Upper lobe of left lung (tissue), 6 donors: ENCODE measurements at regions not wholly inside any gene's neighbourhood (a gene's known extent, or its start where the extent isn't known, plus 50 kb on each side); places are given as distances from the start of the nearest gene placed in this dataset.

Experiments
- ATAC-seq, 2 donors: fragments of 200-7000 bp; cut with Tn5 transposase; one replicate each; pipeline ENCODE4 v1.9.1; 2022; ENCODE audit warnings: mild to moderate bottlenecking in 2 of 2, moderate library complexity in 2 of 2; ENCODE audit not compliant: low FRiP score in 2 of 2
- DNase-seq, 2 donors: peaks; one replicate each; pipeline ENCODE4 v3.0.0-alpha.2; 2019 to 2020
- H3K27ac ChIP-seq, 4 donors: fragments of 200-600 bp; sonication (generic); one replicate each; pipeline ENCODE4 v1.5.1; 2016 to 2019
- H3K27me3 ChIP-seq, 4 donors: fragments of 200-600 bp; sonication (generic); one replicate each; pipeline ENCODE4 v1.5.1; 2017 to 2019
- H3K36me3 ChIP-seq, 4 donors: fragments of 200-600 bp; sonication (generic); one replicate each; pipeline ENCODE4 v1.5.1; 2016 to 2019
- H3K4me1 ChIP-seq, 4 donors: fragments of 200-600 bp; sonication (generic); one replicate each; pipeline ENCODE4 v1.5.1; 2018 to 2019
- H3K4me3 ChIP-seq, 4 donors: fragments of 200-600 bp; sonication (generic); one replicate each; pipeline ENCODE4 v1.5.1; 2017 to 2019; ENCODE audit warnings: mild to moderate bottlenecking in 2 of 4, moderate library complexity in 1 of 4
- H3K9me3 ChIP-seq, 4 donors: fragments of 200-600 bp; sonication (generic); one replicate each; pipeline ENCODE4 v1.5.1; 2018 to 2019
- EP300 ChIP-seq, 4 donors: sonication (generic); formaldehyde crosslinking; IDR thresholded peaks; one replicate each; pipeline ENCODE4 v1.5.1; 2017; ENCODE audit warnings: antibody characterized with exemption in 4 of 4, control low read depth in 2 of 4
- POLR2A ChIP-seq, 4 donors: fragments of 450-650 bp; IDR thresholded peaks; one replicate each; pipeline ENCODE4 v1.5.1; 2016 to 2017; ENCODE audit warnings: antibody characterized with exemption in 4 of 4, mild to moderate bottlenecking in 2 of 4
- POLR2AphosphoS5 ChIP-seq, 2 donors: sonication (generic); formaldehyde crosslinking; IDR thresholded peaks; one replicate each; pipeline ENCODE4 v1.5.1; 2017; ENCODE audit warnings: antibody characterized with exemption in 2 of 2
- WGBS, 2 donors: methylation state at CpG; one replicate each; pipeline ENCODE4 v1.1.5; 2017 to 2018; 5-methylcytosine and 5-hydroxymethylcytosine counted together
- TF ChIP-seq, protein P1 (sequence below), 6 experiments: fragments of 450-650 bp in 4 of 6; fragments of 200-600 bp in 2 of 6; sonication (generic) in 2 of 6; IDR thresholded peaks; one replicate each; pipeline ENCODE4 v1.5.1; 2016 to 2019; ENCODE audit warnings: antibody characterized with exemption in 6 of 6
- donor health status: DM: no; HTN: no; CAD: no; lungs with moderate emphysema.
- donor health status: DM: no; HTN: yes; CAD: no; lungs with severe emphysema.

DNA sequence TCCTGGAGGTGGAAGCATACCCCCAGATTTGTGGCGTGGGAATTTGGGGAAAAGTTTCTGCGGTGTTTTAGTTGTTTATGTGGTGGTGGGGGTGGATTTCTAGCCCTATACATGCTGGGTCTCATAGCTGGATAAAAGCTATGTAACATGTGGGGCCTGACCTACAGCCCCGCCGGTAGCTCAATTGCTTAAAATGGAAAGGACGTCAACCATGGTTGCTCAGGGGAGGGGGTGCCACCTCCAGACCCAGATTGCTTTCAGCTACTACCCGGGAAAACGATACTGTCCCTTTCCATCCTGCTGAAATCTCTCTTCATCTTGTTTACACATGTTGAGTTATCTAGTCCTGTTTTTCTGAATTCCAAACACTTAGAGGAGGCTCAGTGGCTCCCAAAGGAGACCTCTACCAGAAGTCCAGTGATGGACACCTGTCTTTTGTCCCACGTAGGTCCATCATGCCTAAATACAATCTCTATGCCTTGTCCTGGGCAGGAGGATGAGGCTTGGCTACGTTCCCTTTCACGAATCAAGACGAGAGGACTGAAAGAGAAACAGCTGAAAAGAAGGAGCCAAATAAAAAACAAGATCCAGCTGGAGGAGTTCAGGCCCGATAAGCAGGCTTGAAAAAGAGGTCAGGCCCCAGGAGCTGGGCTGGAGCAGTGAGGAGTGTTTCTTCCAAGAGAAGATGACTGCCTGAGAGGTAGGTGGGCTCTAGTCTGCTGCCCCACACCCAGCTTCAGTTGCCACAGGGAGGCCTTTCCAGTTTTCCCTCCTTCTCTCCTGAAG is 72.1 kb upstream of the TPRG1 start:
- H3K9me3 ChIP-seq, result no peaks in the 10 kb centered on the region
- H3K4me3 ChIP-seq, result no peak overlapping the region
- peaks cover 0 to 3% (median 0%) of the 10 kb centered on the region in 4 donors for H3K4me1 ChIP-seq
- 73 to 78% methylated on average over 12 of the region's 12 CpGs for WGBS, 2 donors
- TF ChIP-seq EP300 (IDR thresholded peaks at IDR 0.05) (no peak), POLR2AphosphoS5 (IDR thresholded peaks at IDR 0.05) (no peak), POLR2A (IDR thresholded peaks at IDR 0.05) (no peak)
- TF ChIP-seq, protein P1, sequence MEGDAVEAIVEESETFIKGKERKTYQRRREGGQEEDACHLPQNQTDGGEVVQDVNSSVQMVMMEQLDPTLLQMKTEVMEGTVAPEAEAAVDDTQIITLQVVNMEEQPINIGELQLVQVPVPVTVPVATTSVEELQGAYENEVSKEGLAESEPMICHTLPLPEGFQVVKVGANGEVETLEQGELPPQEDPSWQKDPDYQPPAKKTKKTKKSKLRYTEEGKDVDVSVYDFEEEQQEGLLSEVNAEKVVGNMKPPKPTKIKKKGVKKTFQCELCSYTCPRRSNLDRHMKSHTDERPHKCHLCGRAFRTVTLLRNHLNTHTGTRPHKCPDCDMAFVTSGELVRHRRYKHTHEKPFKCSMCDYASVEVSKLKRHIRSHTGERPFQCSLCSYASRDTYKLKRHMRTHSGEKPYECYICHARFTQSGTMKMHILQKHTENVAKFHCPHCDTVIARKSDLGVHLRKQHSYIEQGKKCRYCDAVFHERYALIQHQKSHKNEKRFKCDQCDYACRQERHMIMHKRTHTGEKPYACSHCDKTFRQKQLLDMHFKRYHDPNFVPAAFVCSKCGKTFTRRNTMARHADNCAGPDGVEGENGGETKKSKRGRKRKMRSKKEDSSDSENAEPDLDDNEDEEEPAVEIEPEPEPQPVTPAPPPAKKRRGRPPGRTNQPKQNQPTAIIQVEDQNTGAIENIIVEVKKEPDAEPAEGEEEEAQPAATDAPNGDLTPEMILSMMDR (IDR thresholded peaks at IDR 0.05), result no peak
- H3K27ac ChIP-seq, result peak overlapping the region; percentile 52 to 76 (median 65)
- H3K27me3 ChIP-seq, result no peaks in the 10 kb centered on the region
- ATAC-seq (peak in 1 of 2 donors; percentile 68), DNase-seq (no peak)
- H3K36me3 ChIP-seq, result no peaks in the 10 kb centered on the region

DNA sequence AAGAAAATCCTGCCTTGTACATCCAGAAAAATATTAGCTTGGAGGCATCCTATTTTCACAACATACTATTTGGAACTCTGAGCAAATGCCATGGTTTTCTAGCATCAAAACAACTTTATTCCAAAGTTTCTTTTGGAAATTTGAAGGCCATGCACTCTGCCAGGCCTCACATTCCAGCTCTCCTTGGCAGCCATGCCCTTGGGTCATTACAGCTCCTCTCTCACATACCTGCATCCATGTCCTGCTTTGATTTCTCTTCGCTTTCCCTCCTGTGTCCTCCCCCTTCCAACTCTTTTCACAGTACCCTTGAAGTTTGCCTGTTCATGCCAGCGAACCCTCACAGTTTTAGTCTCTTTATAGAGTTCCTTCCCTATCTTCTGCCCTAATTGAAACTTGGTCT is 70.9 kb upstream of the TPRG1 start:
- Histone ChIP-seq H3K4me1 (peaks cover 0 to 3% (median 0%) of the 10 kb centered on the region in 4 donors), H3K4me3 (no peak overlapping the region), H3K36me3 (no peaks in the 10 kb centered on the region), H3K27me3 (no peaks in the 10 kb centered on the region), H3K9me3 (no peaks in the 10 kb centered on the region), H3K27ac (peak overlapping the region in 3 of 4 donors; percentile 59 to 76 (median 71))
- no peak for ATAC-seq
- 90% methylated on average over 2 of the region's 2 CpGs for WGBS, 2 donors
- DNase-seq, result no peak
- TF ChIP-seq POLR2AphosphoS5 (IDR thresholded peaks at IDR 0.05) (no peak), POLR2A (IDR thresholded peaks at IDR 0.05) (no peak), EP300 (IDR thresholded peaks at IDR 0.05) (no peak)
- TF ChIP-seq, protein P1 (IDR thresholded peaks at IDR 0.05), result no peak

DNA sequence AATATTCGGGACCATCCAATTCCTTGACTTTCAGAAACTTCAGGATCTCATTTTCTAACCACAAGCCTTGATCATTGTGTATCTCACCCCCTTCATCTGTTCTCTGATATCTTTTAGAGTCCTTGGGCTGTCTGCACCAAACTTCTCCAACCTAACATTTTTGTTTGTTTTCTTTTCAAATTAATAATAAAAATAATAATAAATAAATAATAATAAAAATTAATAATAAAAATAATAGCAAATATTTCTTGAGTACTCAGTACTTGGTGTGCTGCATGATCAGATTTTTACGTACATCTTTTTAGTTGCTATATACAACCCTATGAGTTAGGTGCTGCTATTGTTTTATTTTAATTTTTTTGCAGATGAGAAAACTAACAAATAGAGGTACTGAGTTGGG is 70.2 kb upstream of the TPRG1 start:
- DNase-seq (no peak), ATAC-seq (no peak)
- TF ChIP-seq, protein P1 (IDR thresholded peaks at IDR 0.05), result no peak
- TF ChIP-seq POLR2A (IDR thresholded peaks at IDR 0.05), result no peak
- no peak for TF ChIP-seq POLR2AphosphoS5 (IDR thresholded peaks at IDR 0.05)
- TF ChIP-seq EP300 (IDR thresholded peaks at IDR 0.05), result no peak
- Histone ChIP-seq H3K4me1 (peaks cover 0 to 3% (median 0%) of the 10 kb centered on the region in 4 donors), H3K4me3 (no peak overlapping the region), H3K36me3 (no peaks in the 10 kb centered on the region), H3K27ac (no peak overlapping the region), H3K27me3 (no peaks in the 10 kb centered on the region), H3K9me3 (no peaks in the 10 kb centered on the region)
- WGBS, 2 donors, result 93 to 97% methylated on average over 2 of the region's 2 CpGs

DNA sequence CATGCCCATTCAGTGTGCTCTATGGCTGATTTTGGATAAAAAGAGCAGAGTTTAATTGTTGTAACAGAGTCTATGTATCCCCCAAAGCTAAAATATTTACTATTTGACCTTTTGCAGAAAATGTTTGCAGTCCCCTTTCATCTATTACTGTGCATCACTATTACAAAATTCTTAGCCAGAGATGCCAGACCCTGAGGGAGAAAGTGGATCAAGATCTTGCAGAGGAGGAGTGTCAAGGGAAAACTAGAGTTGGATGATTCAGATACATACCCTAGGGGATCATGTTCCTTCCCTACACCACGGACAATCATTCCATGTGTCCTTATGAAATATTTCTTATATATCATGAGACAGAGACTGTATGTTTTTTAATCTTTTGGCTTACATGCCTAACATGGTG is 68.6 kb upstream of the TPRG1 start:
- WGBS, 2 donors, result 77 to 82% methylated on average over 1 of the region's 1 CpG
- no peak overlapping the region for H3K27ac ChIP-seq
- peaks cover 0 to 1% (median 0%) of the 10 kb centered on the region in 4 donors for H3K4me1 ChIP-seq
- H3K4me3 ChIP-seq, result no peak overlapping the region
- H3K36me3 ChIP-seq, result no peaks in the 10 kb centered on the region
- H3K9me3 ChIP-seq, result no peaks in the 10 kb centered on the region
- ATAC-seq (no peak), DNase-seq (no peak)
- no peaks in the 10 kb centered on the region for H3K27me3 ChIP-seq
- TF ChIP-seq POLR2A (IDR thresholded peaks at IDR 0.05) (no peak), EP300 (IDR thresholded peaks at IDR 0.05) (no peak), POLR2AphosphoS5 (IDR thresholded peaks at IDR 0.05) (no peak)
- TF ChIP-seq, protein P1 (IDR thresholded peaks at IDR 0.05), result no peak

DNA sequence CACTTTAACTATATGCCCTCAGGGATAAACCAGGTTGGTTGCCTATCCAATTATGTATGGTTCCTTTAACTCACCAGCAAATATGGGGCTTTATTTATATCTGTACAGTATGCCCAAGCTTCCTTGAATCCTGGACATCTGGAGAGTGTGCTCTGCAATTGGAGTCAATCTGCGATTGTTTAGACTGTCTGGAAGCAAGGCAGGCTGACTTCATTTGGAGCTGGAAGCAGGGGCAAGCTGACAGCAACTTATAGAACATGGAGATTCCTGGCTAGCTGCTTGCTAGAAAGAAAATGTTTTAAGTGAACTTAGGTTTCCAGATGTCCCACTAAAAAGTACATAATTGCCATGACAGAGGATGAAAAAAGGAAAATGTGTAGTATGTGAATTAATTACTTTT is 63.7 kb upstream of the TPRG1 start:
- ATAC-seq (no peak), DNase-seq (no peak)
- 78 to 79% methylated on average over 1 of the region's 1 CpG for WGBS, 2 donors
- H3K27me3 ChIP-seq, result no peaks in the 10 kb centered on the region
- H3K36me3 ChIP-seq, result no peaks in the 10 kb centered on the region
- TF ChIP-seq, protein P1 (IDR thresholded peaks at IDR 0.05), result no peak
- no peaks in the 10 kb centered on the region for H3K4me1 ChIP-seq
- H3K9me3 ChIP-seq, result no peaks in the 10 kb centered on the region
- no peak overlapping the region for H3K27ac ChIP-seq
- H3K4me3 ChIP-seq, result no peak overlapping the region
